ENCODE measurements at regions not wholly inside any gene's neighbourhood (a gene's known extent, or its start where the extent isn't known, plus 50 kb on each side); places are given as distances from the start of the nearest gene placed in this dataset.

DNA sequence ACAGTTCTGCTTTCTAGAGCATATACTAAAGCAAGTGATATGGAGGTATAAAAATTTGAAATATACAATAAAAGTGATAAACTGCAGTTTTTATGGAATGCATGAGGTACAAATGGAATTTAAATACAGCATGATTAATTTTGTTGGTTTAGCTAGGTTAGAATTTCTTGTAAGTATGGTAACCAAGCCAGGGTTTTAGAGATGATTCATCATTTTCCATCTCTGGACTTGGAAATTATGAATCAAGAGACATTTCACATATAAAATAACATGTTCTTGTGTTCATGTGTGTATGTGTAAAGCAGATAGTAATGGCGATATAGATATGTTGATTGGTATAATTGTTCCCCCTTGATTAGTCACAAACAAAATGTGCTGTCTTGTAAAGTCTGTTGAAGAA, 1219.8 kb downstream of the CDH8 start:
- intact Hi-C loops (cut with DNase I; ENCODE audit: low total_unique reads): no loop called here
- 90 to 96% methylated on average over 1 of the region's 1 CpG for WGBS, 2 donors
- H3K36me3 ChIP-seq (ENCODE audit: low read depth, missing control alignments): no peaks in the 10 kb centered on the region
- no peak for TF ChIP-seq POLR2A (IDR thresholded peaks at IDR 0.05)
- TF ChIP-seq, protein P1, sequence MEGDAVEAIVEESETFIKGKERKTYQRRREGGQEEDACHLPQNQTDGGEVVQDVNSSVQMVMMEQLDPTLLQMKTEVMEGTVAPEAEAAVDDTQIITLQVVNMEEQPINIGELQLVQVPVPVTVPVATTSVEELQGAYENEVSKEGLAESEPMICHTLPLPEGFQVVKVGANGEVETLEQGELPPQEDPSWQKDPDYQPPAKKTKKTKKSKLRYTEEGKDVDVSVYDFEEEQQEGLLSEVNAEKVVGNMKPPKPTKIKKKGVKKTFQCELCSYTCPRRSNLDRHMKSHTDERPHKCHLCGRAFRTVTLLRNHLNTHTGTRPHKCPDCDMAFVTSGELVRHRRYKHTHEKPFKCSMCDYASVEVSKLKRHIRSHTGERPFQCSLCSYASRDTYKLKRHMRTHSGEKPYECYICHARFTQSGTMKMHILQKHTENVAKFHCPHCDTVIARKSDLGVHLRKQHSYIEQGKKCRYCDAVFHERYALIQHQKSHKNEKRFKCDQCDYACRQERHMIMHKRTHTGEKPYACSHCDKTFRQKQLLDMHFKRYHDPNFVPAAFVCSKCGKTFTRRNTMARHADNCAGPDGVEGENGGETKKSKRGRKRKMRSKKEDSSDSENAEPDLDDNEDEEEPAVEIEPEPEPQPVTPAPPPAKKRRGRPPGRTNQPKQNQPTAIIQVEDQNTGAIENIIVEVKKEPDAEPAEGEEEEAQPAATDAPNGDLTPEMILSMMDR (IDR thresholded peaks at IDR 0.05): no peak
- DNase-seq: no peak
- no peak overlapping the region for H3K4me3 ChIP-seq
- no peaks in the 10 kb centered on the region for H3K4me1 ChIP-seq
- H3K27ac ChIP-seq: no peak overlapping the region
- no peaks in the 10 kb centered on the region for H3K27me3 ChIP-seq
- H3K9me3 ChIP-seq: no peaks in the 10 kb centered on the region

DNA sequence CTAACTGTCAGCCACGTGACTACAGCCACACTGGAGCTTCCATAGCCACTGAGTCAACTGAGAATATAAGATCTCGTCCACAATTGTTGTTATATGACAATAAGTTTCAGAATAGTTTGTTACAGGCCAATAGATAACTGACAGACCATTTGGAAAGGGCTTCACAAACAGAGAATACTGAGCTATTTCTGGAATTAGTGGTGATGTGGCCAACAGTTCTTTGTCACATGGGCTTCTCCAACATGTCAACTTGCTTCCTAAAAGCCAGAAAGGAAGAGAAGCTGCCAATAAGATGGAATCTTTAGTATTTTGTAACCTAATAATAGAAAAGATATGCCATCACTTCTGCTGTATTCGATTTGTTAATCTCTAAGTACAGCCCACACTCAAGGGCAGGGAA, 1220.4 kb downstream of the CDH8 start:
- H3K36me3 ChIP-seq (ENCODE audit: low read depth, missing control alignments): no peaks in the 10 kb centered on the region
- no peaks in the 10 kb centered on the region for H3K27me3 ChIP-seq
- WGBS, 2 donors: 74 to 76% methylated on average over 3 of the region's 3 CpGs
- H3K4me1 ChIP-seq: no peaks in the 10 kb centered on the region
- no peak overlapping the region for H3K27ac ChIP-seq
- no peaks in the 10 kb centered on the region for H3K9me3 ChIP-seq
- TF ChIP-seq, protein P1 (IDR thresholded peaks at IDR 0.05): no peak
- TF ChIP-seq POLR2A (IDR thresholded peaks at IDR 0.05): no peak
- intact Hi-C loops (cut with DNase I; ENCODE audit: low total_unique reads): no loop called here
- H3K4me3 ChIP-seq: no peak overlapping the region
- DNase-seq: no peak

DNA sequence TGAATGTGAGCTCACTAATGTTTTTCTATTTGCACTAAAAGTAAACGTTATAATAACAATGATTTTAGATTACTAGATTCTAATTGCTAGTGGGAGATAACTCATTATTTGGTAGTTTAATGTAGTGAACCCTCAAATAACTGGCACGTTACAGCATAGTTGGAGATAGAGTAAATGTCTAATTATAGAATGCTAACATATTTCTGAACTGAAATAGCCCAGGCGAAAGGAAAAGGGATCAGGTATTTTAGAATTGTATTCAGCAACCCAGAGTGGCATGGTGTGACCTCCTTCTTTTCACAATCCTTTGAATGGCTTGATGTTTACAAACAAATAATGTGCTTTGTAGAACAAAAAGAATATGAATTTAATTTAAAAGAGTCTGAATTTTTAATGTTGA, 1221.2 kb downstream of the CDH8 start:
- intact Hi-C loops (cut with DNase I; ENCODE audit: low total_unique reads): no loop called here
- TF ChIP-seq, protein P1 (IDR thresholded peaks at IDR 0.05): no peak
- TF ChIP-seq POLR2A (IDR thresholded peaks at IDR 0.05): no peak
- no peaks in the 10 kb centered on the region for H3K9me3 ChIP-seq
- H3K4me3 ChIP-seq: no peak overlapping the region
- H3K27ac ChIP-seq: no peak overlapping the region
- 60 to 64% methylated on average over 3 of the region's 3 CpGs for WGBS, 2 donors
- DNase-seq: no peak
- no peaks in the 10 kb centered on the region for H3K36me3 ChIP-seq (ENCODE audit: low read depth, missing control alignments)
- H3K4me1 ChIP-seq: no peaks in the 10 kb centered on the region
- no peaks in the 10 kb centered on the region for H3K27me3 ChIP-seq

DNA sequence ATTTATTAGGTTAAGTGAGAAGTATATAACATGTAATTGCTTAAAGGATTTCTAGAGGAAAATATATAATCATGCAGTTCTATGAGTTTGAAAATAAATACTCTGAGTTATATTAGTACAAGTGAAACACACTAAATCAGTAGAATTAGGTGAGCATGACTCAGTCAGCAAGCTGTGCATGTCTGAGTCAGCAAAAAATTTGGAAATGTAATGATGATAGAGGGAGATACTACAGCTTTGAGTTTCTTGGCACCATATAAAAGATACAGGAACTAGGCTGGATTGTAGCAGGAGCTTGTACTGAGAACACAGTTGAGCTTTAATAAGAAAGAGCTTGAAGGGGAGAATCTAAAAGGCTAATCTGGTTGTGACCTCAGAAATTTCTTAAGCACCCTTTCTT, 1224.6 kb downstream of the CDH8 start:
- H3K36me3 ChIP-seq (ENCODE audit: low read depth, missing control alignments): no peaks in the 10 kb centered on the region
- TF ChIP-seq POLR2A (IDR thresholded peaks at IDR 0.05): no peak
- TF ChIP-seq, protein P1 (IDR thresholded peaks at IDR 0.05): no peak
- no peak overlapping the region for H3K27ac ChIP-seq
- DNase-seq: no peak
- no peak overlapping the region for H3K4me3 ChIP-seq
- intact Hi-C loops (cut with DNase I; ENCODE audit: low total_unique reads): no loop called here
- H3K9me3 ChIP-seq: no peaks in the 10 kb centered on the region
- no peaks in the 10 kb centered on the region for H3K27me3 ChIP-seq
- H3K4me1 ChIP-seq: no peaks in the 10 kb centered on the region

DNA sequence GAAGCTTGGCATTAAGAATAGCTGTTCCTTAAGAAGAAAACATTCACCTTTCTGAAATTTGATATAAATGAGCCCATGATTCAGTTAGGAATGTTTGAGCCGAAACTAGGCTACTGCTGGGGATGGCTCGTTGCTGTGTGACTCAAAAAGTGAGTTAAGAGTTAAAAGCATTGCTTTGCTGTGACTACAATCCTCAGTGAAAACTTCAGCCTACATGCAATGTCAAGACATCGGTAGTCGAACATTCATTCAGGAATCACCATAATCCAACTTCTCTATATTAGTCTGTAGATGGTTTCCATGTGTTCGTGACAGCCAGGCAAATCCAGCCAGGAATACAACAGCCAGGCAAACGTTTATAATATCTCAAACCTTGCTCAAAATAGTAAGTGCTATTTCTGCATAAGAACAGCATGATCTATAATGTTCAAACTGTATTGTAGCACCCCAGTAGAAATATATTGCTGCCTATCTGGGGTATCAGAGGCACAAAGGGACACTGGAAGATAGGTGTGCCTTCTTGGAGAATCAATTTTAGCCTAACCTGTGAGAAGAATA, 1225.1 kb downstream of the CDH8 start:
- 71 to 80% methylated on average over 6 of the region's 6 CpGs for WGBS, 2 donors
- no peaks in the 10 kb centered on the region for H3K4me1 ChIP-seq
- H3K27me3 ChIP-seq: no peaks in the 10 kb centered on the region
- DNase-seq: no peak
- H3K36me3 ChIP-seq (ENCODE audit: low read depth, missing control alignments): no peaks in the 10 kb centered on the region
- no peak overlapping the region for H3K27ac ChIP-seq
- intact Hi-C loops (cut with DNase I; ENCODE audit: low total_unique reads): no loop called here
- no peak overlapping the region for H3K4me3 ChIP-seq
- TF ChIP-seq, protein P1 (IDR thresholded peaks at IDR 0.05): no peak
- TF ChIP-seq POLR2A (IDR thresholded peaks at IDR 0.05): no peak
- no peaks in the 10 kb centered on the region for H3K9me3 ChIP-seq

Measured in testis (tissue), 2 donors.